ENCODE measurements at regions not wholly inside any gene's neighbourhood (a gene's known extent, or its start where the extent isn't known, plus 50 kb on each side); places are given as distances from the start of the nearest gene placed in this dataset.

DNA sequence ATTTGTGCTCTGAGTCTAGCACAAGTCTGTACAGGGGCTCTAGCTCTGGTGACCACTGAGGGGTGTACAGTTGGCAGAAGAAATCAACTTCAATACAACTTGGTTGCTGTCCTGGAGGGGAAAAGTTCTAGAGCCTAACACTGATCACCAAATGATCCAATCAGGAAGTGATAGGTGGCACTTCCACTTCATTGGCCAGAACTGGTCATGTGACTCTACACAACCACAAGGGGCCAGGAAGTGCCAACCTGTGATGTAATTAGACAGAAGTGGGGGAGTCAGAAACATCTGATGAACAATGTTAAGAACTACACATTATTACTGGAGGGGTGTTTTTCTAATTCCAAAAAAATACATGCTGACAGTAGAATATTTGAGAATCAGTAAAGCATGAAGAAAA lies 401.6 kb downstream of the VRK1 start:
- no peak overlapping the region for H3K4me3 ChIP-seq
- H3K27ac ChIP-seq = no peak overlapping the region
- no peaks in the 10 kb centered on the region for H3K9me3 ChIP-seq
- TF ChIP-seq POLR2A (IDR thresholded peaks at IDR 0.05) (no peak), EP300 (IDR thresholded peaks at IDR 0.05) (no peak), POLR2AphosphoS5 (IDR thresholded peaks at IDR 0.05) (no peak)
- TF ChIP-seq, protein P1, sequence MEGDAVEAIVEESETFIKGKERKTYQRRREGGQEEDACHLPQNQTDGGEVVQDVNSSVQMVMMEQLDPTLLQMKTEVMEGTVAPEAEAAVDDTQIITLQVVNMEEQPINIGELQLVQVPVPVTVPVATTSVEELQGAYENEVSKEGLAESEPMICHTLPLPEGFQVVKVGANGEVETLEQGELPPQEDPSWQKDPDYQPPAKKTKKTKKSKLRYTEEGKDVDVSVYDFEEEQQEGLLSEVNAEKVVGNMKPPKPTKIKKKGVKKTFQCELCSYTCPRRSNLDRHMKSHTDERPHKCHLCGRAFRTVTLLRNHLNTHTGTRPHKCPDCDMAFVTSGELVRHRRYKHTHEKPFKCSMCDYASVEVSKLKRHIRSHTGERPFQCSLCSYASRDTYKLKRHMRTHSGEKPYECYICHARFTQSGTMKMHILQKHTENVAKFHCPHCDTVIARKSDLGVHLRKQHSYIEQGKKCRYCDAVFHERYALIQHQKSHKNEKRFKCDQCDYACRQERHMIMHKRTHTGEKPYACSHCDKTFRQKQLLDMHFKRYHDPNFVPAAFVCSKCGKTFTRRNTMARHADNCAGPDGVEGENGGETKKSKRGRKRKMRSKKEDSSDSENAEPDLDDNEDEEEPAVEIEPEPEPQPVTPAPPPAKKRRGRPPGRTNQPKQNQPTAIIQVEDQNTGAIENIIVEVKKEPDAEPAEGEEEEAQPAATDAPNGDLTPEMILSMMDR (IDR thresholded peaks at IDR 0.05) = no peak
- peaks cover 17% of the 10 kb centered on the region for H3K27me3 ChIP-seq
- DNase-seq (ENCODE audit: low spot score in 2 of 2) = no peak
- no peaks in the 10 kb centered on the region for H3K36me3 ChIP-seq
- H3K4me1 ChIP-seq = no peaks in the 10 kb centered on the region

DNA sequence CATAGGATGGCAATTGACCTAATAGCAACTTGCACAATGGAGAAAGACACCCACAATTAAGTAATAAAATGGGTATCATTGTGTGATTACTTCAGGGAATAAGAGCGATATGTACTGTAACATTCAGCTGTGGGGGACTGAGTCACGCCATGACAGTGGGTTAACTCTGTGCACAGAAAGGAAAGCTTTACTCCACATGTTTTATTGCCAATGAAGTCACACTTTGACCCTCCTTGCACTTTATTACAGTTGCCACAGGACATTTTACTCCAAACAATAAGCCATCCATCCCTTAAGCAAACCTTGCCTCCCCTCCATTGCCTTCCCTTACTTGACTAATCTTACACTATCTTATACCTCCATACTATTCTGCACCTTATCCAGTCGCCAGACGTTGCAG lies 403.1 kb downstream of the VRK1 start:
- no peak overlapping the region for H3K4me3 ChIP-seq
- no peak for DNase-seq (ENCODE audit: low spot score in 2 of 2)
- no peaks in the 10 kb centered on the region for H3K9me3 ChIP-seq
- no peak overlapping the region for H3K27ac ChIP-seq
- WGBS = 96% methylated on average over 4 of the region's 4 CpGs
- no peaks in the 10 kb centered on the region for H3K36me3 ChIP-seq
- H3K4me1 ChIP-seq = no peaks in the 10 kb centered on the region
- H3K27me3 ChIP-seq = peaks cover 12% of the 10 kb centered on the region
- TF ChIP-seq POLR2A (IDR thresholded peaks at IDR 0.05) (no peak), POLR2AphosphoS5 (IDR thresholded peaks at IDR 0.05) (no peak), EP300 (IDR thresholded peaks at IDR 0.05) (no peak)
- TF ChIP-seq, protein P1 (IDR thresholded peaks at IDR 0.05) = no peak

DNA sequence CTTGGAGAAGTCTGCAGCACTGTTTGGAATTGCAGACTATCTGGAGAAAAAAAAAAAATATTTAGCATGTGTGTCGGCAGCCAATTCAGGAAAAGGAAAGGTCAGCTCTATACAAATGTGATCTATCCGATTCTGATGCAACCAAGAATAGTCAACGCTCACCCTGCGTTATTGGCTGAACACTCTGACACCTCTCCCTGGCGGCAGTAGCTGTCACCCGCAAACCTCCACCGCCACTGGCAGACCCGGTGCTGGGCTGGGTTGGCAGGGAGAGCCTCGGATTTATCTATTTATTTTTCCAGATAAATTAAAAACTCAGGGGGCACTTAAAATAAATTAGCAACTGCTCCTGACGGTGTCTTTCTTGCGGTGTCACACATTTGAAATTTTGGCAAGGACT lies 409.7 kb downstream of the VRK1 start:
- H3K4me1 ChIP-seq = no peaks in the 10 kb centered on the region
- no peak overlapping the region for H3K4me3 ChIP-seq
- WGBS = 58% methylated on average over 11 of the region's 11 CpGs
- no peaks in the 10 kb centered on the region for H3K9me3 ChIP-seq
- TF ChIP-seq POLR2A (IDR thresholded peaks at IDR 0.05) (no peak), POLR2AphosphoS5 (IDR thresholded peaks at IDR 0.05) (no peak), EP300 (IDR thresholded peaks at IDR 0.05) (no peak)
- TF ChIP-seq, protein P1 (IDR thresholded peaks at IDR 0.05) = no peak
- H3K27me3 ChIP-seq = peaks cover 4% of the 10 kb centered on the region
- no peaks in the 10 kb centered on the region for H3K36me3 ChIP-seq
- no peak for DNase-seq (ENCODE audit: low spot score in 2 of 2)
- H3K27ac ChIP-seq = no peak overlapping the region

DNA sequence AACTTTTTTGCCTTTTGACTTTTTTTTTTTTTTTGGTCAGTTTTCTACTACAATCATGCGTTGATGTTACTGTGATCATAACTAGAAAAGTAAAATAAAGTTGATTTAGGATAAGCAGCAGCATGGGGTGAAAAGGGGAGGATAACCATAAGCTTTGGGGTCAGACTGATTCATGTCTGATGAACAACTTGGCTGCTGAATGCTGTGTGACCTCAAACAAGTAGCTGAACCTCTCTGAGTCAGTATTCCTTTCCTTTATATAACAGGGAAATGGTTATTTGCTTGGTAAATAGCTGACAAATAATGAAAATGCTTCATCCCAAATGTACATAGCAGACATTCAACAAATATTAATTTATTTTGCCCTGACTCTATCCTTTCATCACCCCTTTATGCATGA lies 413.0 kb downstream of the VRK1 start:
- no peaks in the 10 kb centered on the region for H3K36me3 ChIP-seq
- TF ChIP-seq POLR2A (IDR thresholded peaks at IDR 0.05) (no peak), POLR2AphosphoS5 (IDR thresholded peaks at IDR 0.05) (no peak)
- H3K27ac ChIP-seq = no peak overlapping the region
- H3K27me3 ChIP-seq = peaks cover 4% of the 10 kb centered on the region
- DNase-seq (ENCODE audit: low spot score in 2 of 2) = no peak
- no peaks in the 10 kb centered on the region for H3K4me1 ChIP-seq
- no peaks in the 10 kb centered on the region for H3K9me3 ChIP-seq
- no peak overlapping the region for H3K4me3 ChIP-seq
- 100% methylated on average over 1 of the region's 1 CpG for WGBS

DNA sequence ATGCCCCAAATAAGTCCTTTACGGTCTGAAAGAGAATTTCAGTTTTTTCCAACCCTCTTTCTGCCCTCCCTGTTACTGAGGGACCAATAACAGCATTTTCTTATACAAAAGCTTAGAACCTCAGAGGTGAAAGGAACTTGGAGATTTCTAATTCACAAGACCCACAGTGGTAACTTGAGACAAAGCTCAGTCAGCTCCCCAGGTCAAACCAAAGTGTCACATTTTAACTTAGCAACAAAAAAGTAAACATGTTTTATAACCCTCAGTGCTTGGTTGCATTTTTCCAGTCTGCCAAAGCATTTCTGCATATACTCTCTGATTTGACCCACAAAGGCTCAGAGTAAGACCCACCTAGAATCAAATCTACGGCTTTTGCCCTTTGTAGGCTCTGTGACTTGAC lies 415.2 kb downstream of the VRK1 start:
- 93% methylated on average over 2 of the region's 2 CpGs for WGBS
- no peak for DNase-seq (ENCODE audit: low spot score in 2 of 2)
- Histone ChIP-seq H3K36me3 (no peaks in the 10 kb centered on the region), H3K27ac (no peak overlapping the region), H3K4me1 (peaks cover 5% of the 10 kb centered on the region), H3K9me3 (no peaks in the 10 kb centered on the region), H3K27me3 (peaks cover 4% of the 10 kb centered on the region), H3K4me3 (no peak overlapping the region)
- no peak for TF ChIP-seq POLR2AphosphoS5 (IDR thresholded peaks at IDR 0.05)

DNA sequence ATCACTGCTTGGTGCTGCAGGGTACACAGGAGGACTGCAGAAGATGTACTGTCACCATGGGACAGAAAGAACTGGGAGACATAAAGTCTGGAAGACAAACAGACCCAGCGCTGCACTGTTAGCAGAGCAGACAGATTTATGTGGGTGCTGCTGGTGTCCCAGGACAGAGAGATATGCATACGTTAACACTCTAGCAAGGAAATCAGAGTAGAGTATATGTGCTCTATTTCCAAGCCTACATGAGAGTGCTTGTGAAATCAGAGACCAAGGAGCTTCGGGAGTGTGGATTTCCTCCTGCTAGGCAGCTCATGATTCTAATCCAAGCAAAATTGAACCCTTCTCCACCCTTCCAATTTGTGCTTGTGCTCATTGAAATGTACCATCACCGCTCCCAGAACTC lies 416.5 kb downstream of the VRK1 start:
- no peaks in the 10 kb centered on the region for H3K9me3 ChIP-seq
- H3K27me3 ChIP-seq = peaks cover 13% of the 10 kb centered on the region
- H3K4me3 ChIP-seq = no peak overlapping the region
- H3K4me1 ChIP-seq = peaks cover 15% of the 10 kb centered on the region
- no peak for DNase-seq (ENCODE audit: low spot score in 2 of 2)
- no peak overlapping the region for H3K27ac ChIP-seq
- WGBS = 80% methylated on average over 4 of the region's 4 CpGs
- no peak for TF ChIP-seq POLR2AphosphoS5 (IDR thresholded peaks at IDR 0.05)
- TF ChIP-seq EP300 (IDR thresholded peaks at IDR 0.05) = no peak
- TF ChIP-seq, protein P1 (IDR thresholded peaks at IDR 0.05) = no peak
- no peak for TF ChIP-seq POLR2A (IDR thresholded peaks at IDR 0.05)
- no peaks in the 10 kb centered on the region for H3K36me3 ChIP-seq

Data from suprapubic skin (tissue), 4 donors.